ENCODE measurements at regions not wholly inside any gene's neighbourhood (a gene's known extent, or its start where the extent isn't known, plus 50 kb on each side); places are given as distances from the start of the nearest gene placed in this dataset.
"Not testable (repeated sequence)": the region's sequence is repeated elsewhere in the genome, so short reads cannot be mapped to it uniquely, and the experiment has no call there.

- DNase-seq (ENCODE audit: low read depth, low spot score): no peak
- peak overlapping the region; percentile 97 for H3K27ac ChIP-seq
Observed at GRCh38 chr2:63736354-63736753, 105.3 kb upstream of the UGP2 start.

- peak overlapping the region; percentile 97 for H3K27ac ChIP-seq
- DNase-seq (ENCODE audit: low read depth, low spot score): peak; percentile 43
Observed at GRCh38 chr2:63737081-63737751, 104.5 kb upstream of the UGP2 start.

GRCh38 chr2:63738019-63738418, 103.7 kb upstream of the UGP2 start:
- DNase-seq (ENCODE audit: low read depth, low spot score): no peak
- peak overlapping the region; percentile 97 for H3K27ac ChIP-seq

- DNase-seq (ENCODE audit: low read depth, low spot score): not testable (repeated sequence)
- peak overlapping the region; percentile 97 for H3K27ac ChIP-seq
Observed at GRCh38 chr2:63739180-63739579, 102.5 kb upstream of the UGP2 start.

GRCh38 chr2:63740020-63740419, 101.7 kb upstream of the UGP2 start:
- no peak overlapping the region for H3K27ac ChIP-seq
- DNase-seq (ENCODE audit: low read depth, low spot score): no peak

- DNase-seq (ENCODE audit: low read depth, low spot score): no peak
- peak overlapping the region; percentile 4 for H3K27ac ChIP-seq
Observed at GRCh38 chr2:63740943-63741342, 100.8 kb upstream of the UGP2 start.

- no peak for DNase-seq (ENCODE audit: low read depth, low spot score)
- peak overlapping the region; percentile 4 for H3K27ac ChIP-seq
Observed at GRCh38 chr2:63741884-63742579, 99.7 kb upstream of the UGP2 start.

- no peak overlapping the region for H3K27ac ChIP-seq
- no peak for DNase-seq (ENCODE audit: low read depth, low spot score)
Observed at GRCh38 chr2:63742580-63742976, 99.1 kb upstream of the UGP2 start.

GRCh38 chr2:63743170-63743981, 98.3 kb upstream of the UGP2 start:
- no peak overlapping the region for H3K27ac ChIP-seq
- no peak for DNase-seq (ENCODE audit: low read depth, low spot score)

- H3K27ac ChIP-seq: no peak overlapping the region
- no peak for DNase-seq (ENCODE audit: low read depth, low spot score)
Observed at GRCh38 chr2:63743982-63744966, 97.4 kb upstream of the UGP2 start.

GRCh38 chr2:63746548-63746947, 95.1 kb upstream of the UGP2 start:
- DNase-seq (ENCODE audit: low read depth, low spot score); H3K27ac ChIP-seq: not testable (repeated sequence)

GRCh38 chr2:63751901-63752300, 89.8 kb upstream of the UGP2 start:
- H3K27ac ChIP-seq: no peak overlapping the region

GRCh38 chr2:63755216-63755615, 86.5 kb upstream of the UGP2 start:
- no peak overlapping the region for H3K27ac ChIP-seq
- DNase-seq (ENCODE audit: low read depth, low spot score): no peak

More at GRCh38 chr2:63751901-63752300, 89.8 kb upstream of the UGP2 start:
- no peak for DNase-seq (ENCODE audit: low read depth, low spot score)

- DNase-seq (ENCODE audit: low read depth, low spot score): no peak
- no peak overlapping the region for H3K27ac ChIP-seq
Observed at GRCh38 chr2:63755965-63756364, 85.7 kb upstream of the UGP2 start.

- DNase-seq (ENCODE audit: low read depth, low spot score): no peak
- no peak overlapping the region for H3K27ac ChIP-seq
Observed at GRCh38 chr2:63763391-63763941, 78.2 kb upstream of the UGP2 start.

- no peak overlapping the region for H3K27ac ChIP-seq
- no peak for DNase-seq (ENCODE audit: low read depth, low spot score)
Observed at GRCh38 chr2:63764630-63765029, 77.1 kb upstream of the UGP2 start.

GRCh38 chr2:63765117-63765516, 76.6 kb upstream of the UGP2 start:
- DNase-seq (ENCODE audit: low read depth, low spot score): no peak
- H3K27ac ChIP-seq: no peak overlapping the region

- no peak for DNase-seq (ENCODE audit: low read depth, low spot score)
- H3K27ac ChIP-seq: no peak overlapping the region
Observed at GRCh38 chr2:63767307-63767706, 74.4 kb upstream of the UGP2 start.

- no peak overlapping the region for H3K27ac ChIP-seq
- DNase-seq (ENCODE audit: low read depth, low spot score): no peak
Observed at GRCh38 chr2:63768051-63768450, 73.6 kb upstream of the UGP2 start.

- no peak overlapping the region for H3K27ac ChIP-seq
- no peak for DNase-seq (ENCODE audit: low read depth, low spot score)
Observed at GRCh38 chr2:63769915-63770314, 71.8 kb upstream of the UGP2 start.

All from epithelial cell of prostate (primary cell).